ENCODE measurements at regions not wholly inside any gene's neighbourhood (a gene's known extent, or its start where the extent isn't known, plus 50 kb on each side); places are given as distances from the start of the nearest gene placed in this dataset.

DNA sequence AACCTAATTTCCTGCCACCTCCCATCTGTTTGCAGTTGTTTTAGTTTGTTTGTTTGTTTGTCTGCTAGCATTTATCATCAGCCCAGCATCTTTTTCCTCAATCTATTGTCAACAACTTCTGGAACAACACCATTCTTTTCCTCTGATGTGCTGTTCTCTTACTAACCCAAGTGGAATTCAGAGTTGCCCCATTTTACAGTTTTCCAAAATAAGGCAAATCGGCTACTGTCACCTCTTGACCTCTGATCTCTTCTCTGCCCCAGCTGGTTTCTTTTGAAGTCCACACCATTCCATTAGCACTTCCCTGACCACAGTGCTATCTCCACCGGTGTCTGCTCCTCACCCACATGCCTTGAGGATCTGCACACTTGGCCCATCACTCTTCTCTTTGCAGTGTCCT lies 102.4 kb downstream of the EFNB2 start:
- Mint-ChIP-seq H3K9me3 (ENCODE audit: unreplicated experiment) (peaks cover 2% of the 10 kb centered on the region), H3K27me3 (ENCODE audit: unreplicated experiment) (peaks cover 2% of the 10 kb centered on the region), H3K36me3 (ENCODE audit: unreplicated experiment) (peaks cover 5% of the 10 kb centered on the region), H3K4me3 (ENCODE audit: unreplicated experiment) (no peak overlapping the region), H3K4me1 (ENCODE audit: low read depth, unreplicated experiment) (no peaks in the 10 kb centered on the region), H3K27ac (ENCODE audit: unreplicated experiment) (no peak overlapping the region)
- no peak for DNase-seq
- TF ChIP-seq, protein P1, sequence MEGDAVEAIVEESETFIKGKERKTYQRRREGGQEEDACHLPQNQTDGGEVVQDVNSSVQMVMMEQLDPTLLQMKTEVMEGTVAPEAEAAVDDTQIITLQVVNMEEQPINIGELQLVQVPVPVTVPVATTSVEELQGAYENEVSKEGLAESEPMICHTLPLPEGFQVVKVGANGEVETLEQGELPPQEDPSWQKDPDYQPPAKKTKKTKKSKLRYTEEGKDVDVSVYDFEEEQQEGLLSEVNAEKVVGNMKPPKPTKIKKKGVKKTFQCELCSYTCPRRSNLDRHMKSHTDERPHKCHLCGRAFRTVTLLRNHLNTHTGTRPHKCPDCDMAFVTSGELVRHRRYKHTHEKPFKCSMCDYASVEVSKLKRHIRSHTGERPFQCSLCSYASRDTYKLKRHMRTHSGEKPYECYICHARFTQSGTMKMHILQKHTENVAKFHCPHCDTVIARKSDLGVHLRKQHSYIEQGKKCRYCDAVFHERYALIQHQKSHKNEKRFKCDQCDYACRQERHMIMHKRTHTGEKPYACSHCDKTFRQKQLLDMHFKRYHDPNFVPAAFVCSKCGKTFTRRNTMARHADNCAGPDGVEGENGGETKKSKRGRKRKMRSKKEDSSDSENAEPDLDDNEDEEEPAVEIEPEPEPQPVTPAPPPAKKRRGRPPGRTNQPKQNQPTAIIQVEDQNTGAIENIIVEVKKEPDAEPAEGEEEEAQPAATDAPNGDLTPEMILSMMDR (IDR thresholded peaks at IDR 0.05; ENCODE audit: partially characterized antibody, unreplicated experiment) = no peak

DNA sequence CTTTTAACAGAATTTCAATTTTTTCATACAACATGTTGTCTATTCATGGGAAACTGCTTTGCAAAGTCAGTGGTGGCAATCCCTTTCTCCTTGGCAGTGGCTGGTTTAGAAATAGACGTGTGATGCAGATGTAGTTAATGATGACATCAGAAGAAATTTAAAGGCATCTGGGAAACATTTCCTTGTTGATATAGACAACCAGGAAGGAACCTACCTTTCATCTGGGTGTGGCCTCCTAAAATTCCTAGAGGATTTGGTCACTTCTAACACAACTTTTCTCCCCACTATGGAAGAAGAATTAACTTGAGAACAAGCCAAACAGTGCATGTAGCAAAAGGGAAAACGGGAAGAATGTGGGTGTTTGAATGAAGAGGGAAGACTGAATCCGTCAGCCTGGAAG lies 102.8 kb downstream of the EFNB2 start:
- H3K27me3 Mint-ChIP-seq (ENCODE audit: unreplicated experiment) = peaks cover 2% of the 10 kb centered on the region
- H3K27ac Mint-ChIP-seq (ENCODE audit: unreplicated experiment) = no peak overlapping the region
- TF ChIP-seq, protein P1 (IDR thresholded peaks at IDR 0.05; ENCODE audit: partially characterized antibody, unreplicated experiment) = no peak
- no peak overlapping the region for H3K4me3 Mint-ChIP-seq (ENCODE audit: unreplicated experiment)
- peaks cover 5% of the 10 kb centered on the region for H3K36me3 Mint-ChIP-seq (ENCODE audit: unreplicated experiment)
- no peak for DNase-seq
- no peaks in the 10 kb centered on the region for H3K4me1 Mint-ChIP-seq (ENCODE audit: low read depth, unreplicated experiment)
- peaks cover 2% of the 10 kb centered on the region for H3K9me3 Mint-ChIP-seq (ENCODE audit: unreplicated experiment)

DNA sequence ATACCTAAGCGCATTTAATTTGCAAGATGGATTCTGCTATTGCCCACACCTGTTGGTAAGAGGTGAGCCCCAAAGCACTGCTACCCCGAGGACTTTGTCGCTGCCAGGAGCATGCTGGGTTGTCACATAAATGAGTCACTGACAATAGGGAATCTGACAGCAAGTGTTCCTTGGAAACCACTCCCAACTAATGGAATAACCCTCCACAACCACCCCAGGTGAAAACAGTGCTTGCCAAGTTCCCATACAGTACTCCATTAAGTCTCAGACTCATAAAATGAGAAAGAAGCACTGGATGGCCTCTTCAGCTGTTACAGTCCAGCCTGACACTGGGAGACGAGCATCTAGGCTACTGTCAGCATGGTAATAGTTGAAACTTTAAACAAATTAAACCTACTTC lies 108.6 kb downstream of the EFNB2 start:
- no peak for DNase-seq
- TF ChIP-seq, protein P1 (IDR thresholded peaks at IDR 0.05; ENCODE audit: partially characterized antibody, unreplicated experiment) = no peak
- Mint-ChIP-seq H3K36me3 (ENCODE audit: unreplicated experiment) (peaks cover 5% of the 10 kb centered on the region), H3K27ac (ENCODE audit: unreplicated experiment) (no peak overlapping the region), H3K27me3 (ENCODE audit: unreplicated experiment) (peaks cover 3% of the 10 kb centered on the region), H3K4me1 (ENCODE audit: low read depth, unreplicated experiment) (peaks cover 10% of the 10 kb centered on the region), H3K4me3 (ENCODE audit: unreplicated experiment) (no peak overlapping the region), H3K9me3 (ENCODE audit: unreplicated experiment) (no peaks in the 10 kb centered on the region)

DNA sequence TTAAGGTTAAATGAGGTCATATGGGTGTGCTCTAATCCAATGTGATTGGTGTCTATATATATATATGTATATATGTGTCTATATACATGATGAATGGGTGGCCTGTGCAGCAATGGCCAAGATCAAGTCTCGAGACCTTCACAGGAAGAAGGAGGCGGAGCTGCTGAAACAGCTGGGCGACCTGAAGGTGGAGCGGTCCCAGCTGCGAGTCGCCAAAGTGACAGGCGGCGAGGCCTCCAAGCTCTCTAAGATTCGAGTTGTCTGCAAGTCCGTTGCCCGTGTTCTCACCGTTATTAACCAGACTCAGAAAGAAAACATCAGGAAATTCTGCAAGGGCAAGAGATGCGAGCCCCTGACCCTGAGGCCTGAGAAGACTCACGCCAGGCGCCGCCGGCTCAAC lies 109.8 kb downstream of the EFNB2 start:
- H3K27ac Mint-ChIP-seq (ENCODE audit: unreplicated experiment) = no peak overlapping the region
- peaks cover 3% of the 10 kb centered on the region for H3K27me3 Mint-ChIP-seq (ENCODE audit: unreplicated experiment)
- no peak for DNase-seq
- no peaks in the 10 kb centered on the region for H3K36me3 Mint-ChIP-seq (ENCODE audit: unreplicated experiment)
- H3K9me3 Mint-ChIP-seq (ENCODE audit: unreplicated experiment) = no peaks in the 10 kb centered on the region
- TF ChIP-seq, protein P1 (IDR thresholded peaks at IDR 0.05; ENCODE audit: partially characterized antibody, unreplicated experiment) = no peak
- peaks cover 10% of the 10 kb centered on the region for H3K4me1 Mint-ChIP-seq (ENCODE audit: low read depth, unreplicated experiment)
- no peak overlapping the region for H3K4me3 Mint-ChIP-seq (ENCODE audit: unreplicated experiment)

DNA sequence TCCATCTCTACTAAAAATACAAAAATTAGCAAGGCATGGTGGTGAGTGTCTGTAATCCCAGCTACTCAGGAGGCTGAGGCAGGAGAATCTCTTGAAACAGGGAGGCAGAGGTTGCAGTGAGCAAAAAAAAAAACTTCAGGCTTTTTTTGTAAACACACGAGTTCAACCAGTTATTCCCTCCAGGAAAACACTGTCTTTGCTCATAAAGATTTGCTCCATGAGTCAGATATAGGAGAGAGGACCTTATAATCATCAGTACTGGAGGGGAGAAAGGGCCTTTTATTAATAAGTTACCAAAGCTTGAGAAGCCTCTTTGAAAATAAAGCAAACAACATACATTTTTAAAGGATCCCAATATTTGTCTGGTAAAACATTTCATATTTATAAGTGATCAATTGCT lies 110.7 kb downstream of the EFNB2 start:
- no peak overlapping the region for H3K4me3 Mint-ChIP-seq (ENCODE audit: unreplicated experiment)
- H3K4me1 Mint-ChIP-seq (ENCODE audit: low read depth, unreplicated experiment) = peaks cover 10% of the 10 kb centered on the region
- TF ChIP-seq, protein P1 (IDR thresholded peaks at IDR 0.05; ENCODE audit: partially characterized antibody, unreplicated experiment) = no peak
- no peak overlapping the region for H3K27ac Mint-ChIP-seq (ENCODE audit: unreplicated experiment)
- DNase-seq = no peak
- H3K36me3 Mint-ChIP-seq (ENCODE audit: unreplicated experiment) = no peaks in the 10 kb centered on the region
- H3K9me3 Mint-ChIP-seq (ENCODE audit: unreplicated experiment) = no peaks in the 10 kb centered on the region
- H3K27me3 Mint-ChIP-seq (ENCODE audit: unreplicated experiment) = peaks cover 3% of the 10 kb centered on the region
